HG03095 (cell line): ENCODE measurements at regions not wholly inside any gene's neighbourhood (a gene's known extent, or its start where the extent isn't known, plus 50 kb on each side); places are given as distances from the start of the nearest gene placed in this dataset.
"Not testable (repeated sequence)": the region's sequence is repeated elsewhere in the genome, so short reads cannot be mapped to it uniquely, and the experiment has no call there.

Experiments
- ATAC-seq: cut with Tn5 transposase; IDR thresholded peaks from one replicate; pipeline ENCODE4 v1.9.1; 2021; ENCODE audit warnings: moderate library complexity; ENCODE audit not compliant: unreplicated experiment

GRCh38 chr13:107827840-107828549 lies 387.3 kb downstream of the LIG4 start:
- ATAC-seq = no peak

GRCh38 chr13:107824635-107825034 lies 390.7 kb downstream of the LIG4 start:
- no peak for ATAC-seq

GRCh38 chr13:107822006-107822405 lies 393.3 kb downstream of the LIG4 start:
- no peak for ATAC-seq

DNA sequence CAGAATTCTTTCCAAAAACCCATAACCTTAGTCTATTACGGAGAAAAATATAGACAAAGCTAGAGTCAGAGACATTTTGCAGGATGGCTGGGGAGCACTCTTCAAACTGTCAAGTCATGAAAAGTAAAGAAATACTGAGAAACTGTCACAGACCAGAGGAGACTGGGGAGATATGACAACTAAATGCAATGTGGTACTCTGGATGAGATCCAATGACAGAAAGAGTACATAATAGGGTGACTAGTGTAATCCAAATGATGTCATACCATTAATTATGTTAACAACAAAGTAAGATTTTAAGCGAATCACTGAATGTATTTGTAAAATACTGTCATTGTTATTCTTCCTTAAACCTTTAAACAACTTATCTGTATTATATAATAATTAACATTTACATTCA lies 393.8 kb downstream of the LIG4 start:
- no peak for ATAC-seq

GRCh38 chr13:107819071-107819470 lies 396.3 kb downstream of the LIG4 start:
- no peak for ATAC-seq

DNA sequence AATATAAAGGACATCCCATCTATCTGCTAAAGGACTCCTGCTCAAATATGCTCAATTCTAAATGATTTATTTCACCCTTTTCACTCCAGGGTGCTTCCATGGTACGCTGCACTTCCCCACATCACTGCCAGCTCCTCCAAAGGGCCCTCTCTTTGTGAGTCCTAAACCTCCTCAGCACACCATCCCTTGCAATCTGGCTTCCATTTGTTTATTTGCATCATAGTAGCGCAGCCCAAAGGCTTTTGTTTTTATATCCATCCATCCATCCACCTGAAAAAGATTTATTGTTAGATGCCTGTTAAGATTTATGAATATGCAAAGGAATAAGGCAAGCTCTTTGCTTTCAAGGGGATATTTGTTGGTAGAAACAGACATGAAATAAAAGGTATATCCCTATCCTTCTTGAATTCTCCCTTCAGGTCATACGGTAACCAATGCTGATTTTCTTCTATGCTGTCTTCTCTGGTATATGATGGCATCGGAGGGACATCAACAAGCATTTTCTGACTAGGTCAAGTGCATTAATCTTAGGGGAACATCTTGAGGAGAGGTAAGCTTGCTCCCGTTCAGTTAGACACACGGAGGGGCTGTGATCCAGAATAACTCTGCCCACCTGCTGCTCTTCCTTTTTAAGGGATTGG lies 397.6 kb downstream of the LIG4 start:
- no peak for ATAC-seq

DNA sequence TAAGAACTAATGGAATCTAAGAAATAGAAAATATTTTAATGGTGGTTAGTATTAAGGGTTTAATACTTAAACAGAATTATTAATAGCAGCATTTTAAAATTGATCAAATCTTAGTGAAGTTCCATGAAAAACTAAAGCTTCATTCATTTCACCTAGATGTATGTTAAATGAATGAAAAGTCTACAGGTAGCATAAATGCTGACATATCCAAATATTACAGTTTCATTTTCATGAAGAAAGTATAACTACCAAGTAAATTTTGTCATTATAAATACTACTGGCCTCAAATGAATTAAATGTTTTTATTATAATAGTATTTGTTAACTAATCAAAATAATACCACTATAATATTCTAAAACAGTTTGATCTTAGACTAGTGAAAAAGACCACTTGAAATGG lies 403.3 kb downstream of the LIG4 start:
- no peak for ATAC-seq

- no peak for ATAC-seq
Observed at GRCh38 chr13:107811233-107812013, 403.9 kb downstream of the LIG4 start.

DNA sequence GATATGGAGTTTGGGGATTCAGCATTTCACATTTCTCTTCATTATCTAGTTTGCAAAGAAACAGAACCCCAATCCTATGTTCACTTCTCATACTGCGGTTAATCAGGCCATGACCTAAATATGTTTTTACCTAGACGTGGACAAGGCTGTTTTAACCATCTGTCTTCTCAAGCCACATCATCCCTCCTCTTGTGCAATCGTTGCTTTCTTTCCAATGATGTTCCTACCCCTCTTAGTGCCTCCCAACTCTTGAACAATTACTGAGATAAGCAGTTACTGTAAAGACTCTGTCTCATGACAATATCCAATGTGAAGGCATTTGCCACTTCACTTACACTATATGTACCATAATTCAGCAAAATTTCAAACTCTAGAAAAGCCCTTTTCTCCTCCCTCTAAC lies 406.2 kb downstream of the LIG4 start:
- no peak for ATAC-seq

DNA sequence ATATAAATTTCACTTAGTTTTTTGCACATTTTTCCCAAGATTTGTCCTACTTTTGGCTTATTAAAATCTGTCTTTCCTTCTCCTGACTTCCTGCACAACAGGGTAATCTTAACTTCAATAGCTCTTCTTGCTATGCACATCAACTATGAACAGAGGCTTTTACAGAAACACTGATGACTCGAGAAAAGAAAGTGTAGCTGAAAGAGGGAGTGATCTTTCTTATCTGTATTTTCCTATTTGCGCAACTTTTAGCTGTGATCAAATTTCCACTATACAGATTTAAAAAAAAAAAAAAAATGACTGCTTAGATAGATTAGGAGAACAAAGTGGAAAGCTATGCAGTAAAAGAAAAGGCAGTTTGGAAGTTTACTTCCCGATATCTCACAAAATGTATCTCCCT lies 406.9 kb downstream of the LIG4 start:
- ATAC-seq = no peak

DNA sequence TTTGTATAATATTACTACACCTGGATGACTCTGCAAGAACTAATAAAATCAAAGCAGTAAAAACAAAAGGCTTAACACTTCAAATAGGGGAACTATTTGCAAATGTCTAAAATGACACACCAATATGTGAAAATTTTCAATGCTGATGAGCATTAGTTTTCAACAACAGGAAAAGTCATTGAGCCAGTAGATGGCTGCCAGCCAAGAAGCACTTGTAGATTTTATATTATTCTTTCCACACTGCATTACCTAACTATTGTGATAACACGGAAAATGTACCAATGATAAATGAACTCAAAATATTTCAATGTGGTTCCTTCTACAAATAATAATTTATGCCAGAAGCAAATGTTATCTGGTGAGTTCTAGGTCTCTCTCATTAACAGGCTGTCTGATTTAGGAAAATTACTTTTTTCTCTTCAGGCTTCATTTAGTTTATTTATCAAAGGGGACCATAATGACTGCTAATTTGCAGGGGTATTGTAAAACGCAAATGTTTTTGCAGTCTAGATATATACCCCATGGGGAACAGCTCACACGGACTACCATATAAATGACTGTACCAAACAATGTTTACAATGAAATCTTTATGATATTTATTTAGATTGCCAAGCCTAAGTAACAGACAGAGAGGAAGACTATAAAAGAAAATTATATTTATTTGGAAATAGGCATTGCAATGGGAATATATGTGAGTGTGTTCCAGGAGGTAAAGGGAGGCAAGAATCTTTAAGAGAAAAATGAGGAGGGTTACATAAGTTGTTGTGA lies 407.8 kb downstream of the LIG4 start:
- ATAC-seq = no peak

DNA sequence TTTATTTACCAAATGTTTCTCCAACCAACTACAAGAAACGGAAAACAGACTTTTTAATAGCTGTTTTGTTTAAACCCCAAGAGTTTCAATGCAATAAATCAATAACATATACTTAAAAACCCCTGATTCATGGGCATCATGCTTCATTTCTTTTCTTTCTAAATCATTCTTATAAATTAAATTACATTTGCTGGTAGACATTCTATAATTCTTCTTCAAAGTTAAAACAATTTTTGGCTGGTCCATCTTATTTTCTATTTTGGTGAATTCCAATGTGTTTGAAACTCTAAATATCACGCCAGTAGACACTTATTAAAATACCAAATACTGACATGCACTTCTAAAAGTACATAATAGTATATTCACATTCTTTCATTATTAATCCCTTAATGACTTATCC lies 408.6 kb downstream of the LIG4 start:
- ATAC-seq = no peak

DNA sequence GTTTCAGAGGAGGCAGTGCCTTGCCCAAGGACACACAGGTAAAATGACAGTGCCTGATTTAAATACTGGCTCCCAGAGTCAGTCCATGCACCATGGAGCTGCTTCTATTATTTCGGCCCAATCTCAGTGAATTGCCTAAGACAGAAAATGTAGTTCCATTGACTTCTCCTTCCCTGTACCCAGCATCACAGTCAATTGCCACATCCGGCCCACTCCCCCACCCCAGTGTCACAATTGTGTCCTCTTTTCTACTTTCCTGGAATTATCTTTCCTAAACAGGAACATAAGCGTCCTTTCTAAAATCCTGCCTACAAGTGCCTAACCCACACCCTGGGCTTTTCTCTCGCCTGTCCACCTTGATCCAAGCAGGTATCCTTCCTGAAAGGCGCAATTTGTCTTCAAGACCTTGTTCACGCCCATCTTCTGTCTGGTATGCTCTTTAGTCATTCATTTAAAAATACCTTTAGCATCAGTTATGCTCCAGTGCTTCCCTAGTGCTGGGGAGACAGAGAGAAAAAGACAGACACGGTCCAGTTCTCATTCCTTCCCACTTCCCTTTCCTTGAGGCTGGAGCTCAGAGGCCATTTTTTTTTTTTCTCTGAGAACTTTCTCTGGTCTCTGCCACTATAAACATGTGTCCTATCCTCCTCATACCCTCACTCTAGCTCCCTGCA lies 411.4 kb downstream of the LIG4 start:
- ATAC-seq = no peak

GRCh38 chr13:107801621-107802020 lies 413.7 kb downstream of the LIG4 start:
- no peak for ATAC-seq

DNA sequence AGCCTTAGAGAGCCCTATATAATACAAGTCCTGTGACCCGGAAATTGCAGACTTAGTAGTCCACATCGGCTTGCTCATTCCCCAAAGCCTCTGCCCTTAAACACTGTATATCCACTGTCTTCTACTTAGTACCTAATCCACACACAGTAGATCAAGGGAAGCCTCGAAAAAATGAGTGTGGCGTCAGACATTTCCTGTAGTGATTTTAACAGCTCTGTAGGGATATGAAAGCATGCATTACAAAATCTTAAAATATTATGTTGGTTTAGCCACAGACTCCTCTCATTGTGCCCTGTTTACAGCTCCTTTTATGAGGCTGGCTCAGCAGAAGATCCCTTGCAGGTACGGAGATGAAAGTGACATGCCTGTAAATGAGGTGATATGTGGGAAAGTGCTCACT lies 416.3 kb downstream of the LIG4 start:
- ATAC-seq = no peak

GRCh38 chr13:107790397-107790796 lies 424.9 kb downstream of the LIG4 start:
- ATAC-seq = no peak

GRCh38 chr13:107788464-107789165 lies 426.7 kb downstream of the LIG4 start:
- no peak for ATAC-seq

- not testable (repeated sequence) for ATAC-seq
Observed at GRCh38 chr13:107782646-107783045, 432.7 kb downstream of the LIG4 start.

GRCh38 chr13:107778094-107778493 lies 437.2 kb downstream of the LIG4 start:
- no peak for ATAC-seq

DNA sequence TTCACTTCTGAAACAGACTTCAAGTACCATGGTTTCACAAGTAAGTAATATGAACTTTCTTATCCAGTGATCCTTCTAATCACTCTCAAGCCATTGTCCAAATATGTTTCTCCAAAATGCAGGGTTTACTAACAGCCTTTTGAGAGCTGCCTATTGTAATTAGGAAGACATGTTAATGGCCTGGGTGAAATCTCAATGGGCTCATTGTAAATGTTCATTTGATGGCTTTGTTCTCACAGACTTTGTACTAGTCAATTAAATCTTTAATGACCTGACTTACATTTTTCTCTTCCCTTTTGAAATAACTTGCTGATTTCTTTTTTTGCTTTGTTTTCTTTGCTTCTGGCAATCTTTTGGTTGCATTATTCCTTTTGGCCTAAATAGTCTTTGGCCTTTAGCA lies 444.8 kb downstream of the LIG4 start:
- ATAC-seq = no peak
